MG63 (cell line): ENCODE measurements at regions not wholly inside any gene's neighbourhood (a gene's known extent, or its start where the extent isn't known, plus 50 kb on each side); places are given as distances from the start of the nearest gene placed in this dataset.
"Not testable (repeated sequence)": the region's sequence is repeated elsewhere in the genome, so short reads cannot be mapped to it uniquely, and the experiment has no call there.

ENCODE experiments used
- DNase-seq: peaks from one replicate; pipeline ENCODE4 v3.0.0-alpha.2; 2020
- H3K27me3 ChIP-seq: fragments of 250-450 bp; sonication (Bioruptor Pico); 2 replicates; pipeline ENCODE4 v1.5.1; 2020; ENCODE audit warnings: mild to moderate bottlenecking, moderate library complexity
- H3K36me3 ChIP-seq: fragments of 250-450 bp; sonication (Bioruptor Pico); 2 replicates; pipeline ENCODE4 v1.5.1; 2020; ENCODE audit warnings: mild to moderate bottlenecking, moderate library complexity
- H3K4me3 ChIP-seq: fragments of 250-450 bp; sonication (Bioruptor Pico); 2 replicates; pipeline ENCODE4 v1.5.1; 2020; ENCODE audit warnings: mild to moderate bottlenecking, moderate library complexity
- H3K9me3 ChIP-seq: fragments of 250-450 bp; sonication (Bioruptor Pico); 2 replicates; pipeline ENCODE4 v1.5.1; 2020; ENCODE audit warnings: mild to moderate bottlenecking, moderate library complexity

- no peaks in the 10 kb centered on the region for H3K36me3 ChIP-seq
- H3K27me3 ChIP-seq = peaks cover 16% of the 10 kb centered on the region
- peaks cover 2% of the 10 kb centered on the region; the same call in 1 of the 2 replicates for H3K9me3 ChIP-seq
- DNase-seq = no peak
- H3K4me3 ChIP-seq = no peak overlapping the region
Observed at GRCh38 chr1:22196041-22196440, 53.1 kb upstream of the WNT4 start.

GRCh38 chr1:22196641-22197040 lies 53.7 kb upstream of the WNT4 start:
- no peak for DNase-seq
- H3K9me3 ChIP-seq = peaks cover 2% of the 10 kb centered on the region; the same call in 1 of the 2 replicates
- no peaks in the 10 kb centered on the region for H3K36me3 ChIP-seq
- no peak overlapping the region for H3K4me3 ChIP-seq
- peaks cover 16% of the 10 kb centered on the region for H3K27me3 ChIP-seq

- no peaks in the 10 kb centered on the region for H3K36me3 ChIP-seq
- DNase-seq = no peak
Observed at GRCh38 chr1:22197644-22198043, 54.7 kb upstream of the WNT4 start.

GRCh38 chr1:22201023-22201422 lies 58.1 kb upstream of the WNT4 start:
- Histone ChIP-seq H3K36me3 (no peaks in the 10 kb centered on the region), H3K4me3 (no peak overlapping the region), H3K27me3 (peaks cover 19% of the 10 kb centered on the region), H3K9me3 (peaks cover 2% of the 10 kb centered on the region; the same call in 1 of the 2 replicates)
- no peak for DNase-seq

More at GRCh38 chr1:22197644-22198043, 54.7 kb upstream of the WNT4 start:
- peaks cover 2% of the 10 kb centered on the region; the same call in 1 of the 2 replicates for H3K9me3 ChIP-seq
- peaks cover 16% of the 10 kb centered on the region for H3K27me3 ChIP-seq
- H3K4me3 ChIP-seq = no peak overlapping the region

GRCh38 chr1:22203335-22203734 lies 60.4 kb upstream of the WNT4 start:
- DNase-seq = no peak
- H3K9me3 ChIP-seq = peaks cover 2% of the 10 kb centered on the region; the same call in 1 of the 2 replicates
- no peak overlapping the region for H3K4me3 ChIP-seq
- peaks cover 23% of the 10 kb centered on the region for H3K27me3 ChIP-seq
- no peaks in the 10 kb centered on the region for H3K36me3 ChIP-seq

- H3K36me3 ChIP-seq = no peaks in the 10 kb centered on the region
- H3K27me3 ChIP-seq = peaks cover 24% of the 10 kb centered on the region
- no peaks in the 10 kb centered on the region for H3K9me3 ChIP-seq
- no peak overlapping the region for H3K4me3 ChIP-seq
- DNase-seq = no peak
Observed at GRCh38 chr1:22204057-22204840, 61.4 kb upstream of the WNT4 start.

- no peak overlapping the region for H3K4me3 ChIP-seq
- H3K9me3 ChIP-seq = no peaks in the 10 kb centered on the region
- peak; percentile 91 for DNase-seq
- peaks cover 14% of the 10 kb centered on the region for H3K27me3 ChIP-seq
- no peaks in the 10 kb centered on the region for H3K36me3 ChIP-seq
Observed at GRCh38 chr1:22204989-22205913, 62.4 kb upstream of the WNT4 start.

- no peak for DNase-seq
- no peaks in the 10 kb centered on the region for H3K36me3 ChIP-seq
- H3K27me3 ChIP-seq = peaks cover 8% of the 10 kb centered on the region; the same call in 1 of the 2 replicates
- no peaks in the 10 kb centered on the region for H3K9me3 ChIP-seq
- no peak overlapping the region for H3K4me3 ChIP-seq
Observed at GRCh38 chr1:22206551-22207125, 63.7 kb upstream of the WNT4 start.

- no peaks in the 10 kb centered on the region for H3K9me3 ChIP-seq
- no peak for DNase-seq
- H3K27me3 ChIP-seq = peaks cover 16% of the 10 kb centered on the region
- H3K4me3 ChIP-seq = no peak overlapping the region
- no peaks in the 10 kb centered on the region for H3K36me3 ChIP-seq
Observed at GRCh38 chr1:22207511-22208267, 64.8 kb upstream of the WNT4 start.

GRCh38 chr1:22208268-22208972 lies 65.5 kb upstream of the WNT4 start:
- no peaks in the 10 kb centered on the region for H3K36me3 ChIP-seq
- H3K4me3 ChIP-seq = no peak overlapping the region
- no peak for DNase-seq
- peaks cover 21% of the 10 kb centered on the region for H3K27me3 ChIP-seq
- no peaks in the 10 kb centered on the region for H3K9me3 ChIP-seq

GRCh38 chr1:22208973-22209378 lies 66.1 kb upstream of the WNT4 start:
- Histone ChIP-seq H3K4me3 (no peak overlapping the region), H3K9me3 (no peaks in the 10 kb centered on the region), H3K36me3 (no peaks in the 10 kb centered on the region), H3K27me3 (peaks cover 26% of the 10 kb centered on the region)
- no peak for DNase-seq

- H3K27me3 ChIP-seq = peaks cover 26% of the 10 kb centered on the region
- no peaks in the 10 kb centered on the region for H3K36me3 ChIP-seq
- DNase-seq = no peak
- H3K4me3 ChIP-seq = no peak overlapping the region
- H3K9me3 ChIP-seq = no peaks in the 10 kb centered on the region
Observed at GRCh38 chr1:22210176-22210575, 67.3 kb upstream of the WNT4 start.

- Histone ChIP-seq H3K27me3 (peaks cover 26% of the 10 kb centered on the region), H3K36me3 (no peaks in the 10 kb centered on the region), H3K9me3 (no peaks in the 10 kb centered on the region), H3K4me3 (no peak overlapping the region)
- no peak for DNase-seq
Observed at GRCh38 chr1:22210636-22211035, 67.7 kb upstream of the WNT4 start.

GRCh38 chr1:22211459-22211858 lies 68.6 kb upstream of the WNT4 start:
- not testable (repeated sequence) for H3K36me3 ChIP-seq, H3K4me3 ChIP-seq, DNase-seq, H3K9me3 ChIP-seq
- peaks cover 26% of the 10 kb centered on the region for H3K27me3 ChIP-seq

- Histone ChIP-seq H3K4me3 (no peak overlapping the region), H3K36me3 (no peaks in the 10 kb centered on the region), H3K9me3 (no peaks in the 10 kb centered on the region), H3K27me3 (peaks cover 25% of the 10 kb centered on the region)
- DNase-seq = no peak
Observed at GRCh38 chr1:22212400-22213233, 69.7 kb upstream of the WNT4 start.
